HEK293T (cell line): ENCODE measurements at regions not wholly inside any gene's neighbourhood (a gene's known extent, or its start where the extent isn't known, plus 50 kb on each side); places are given as distances from the start of the nearest gene placed in this dataset.

Experiments
- ELF4 ChIP-seq: fragments of 450-650 bp; IDR thresholded peaks from 2 replicates; pipeline ENCODE4 v1.6.1; 2017; ENCODE audit warnings: antibody characterized with exemption
- FOXA1 ChIP-seq: fragments of 450-650 bp; IDR thresholded peaks from 2 replicates; pipeline ENCODE4 v1.6.1; 2016; ENCODE audit warnings: mild to moderate bottlenecking
- FOXK2 ChIP-seq: fragments of 450-650 bp; IDR thresholded peaks from 2 replicates; pipeline ENCODE4 v1.6.1; 2016; ENCODE audit warnings: mild to moderate bottlenecking
- FOXM1 ChIP-seq: fragments of 450-650 bp; IDR thresholded peaks from 2 replicates; pipeline ENCODE4 v1.6.1; 2017; ENCODE audit warnings: mild to moderate bottlenecking, borderline replicate concordance
- LEF1 ChIP-seq: fragments of 450-650 bp; IDR thresholded peaks from 2 replicates; pipeline ENCODE4 v1.6.1; 2017; ENCODE audit warnings: mild to moderate bottlenecking, borderline replicate concordance
- SUZ12 ChIP-seq: fragments of 450-650 bp; IDR thresholded peaks from 2 replicates; pipeline ENCODE4 v1.6.1; 2016; ENCODE audit warnings: mild to moderate bottlenecking
- TARDBP ChIP-seq: fragments of 450-650 bp; IDR thresholded peaks from 2 replicates; pipeline ENCODE4 v1.6.1; 2016
- ZNF384 ChIP-seq: fragments of 450-650 bp; IDR thresholded peaks from 2 replicates; pipeline ENCODE4 v1.6.1; 2016

DNA sequence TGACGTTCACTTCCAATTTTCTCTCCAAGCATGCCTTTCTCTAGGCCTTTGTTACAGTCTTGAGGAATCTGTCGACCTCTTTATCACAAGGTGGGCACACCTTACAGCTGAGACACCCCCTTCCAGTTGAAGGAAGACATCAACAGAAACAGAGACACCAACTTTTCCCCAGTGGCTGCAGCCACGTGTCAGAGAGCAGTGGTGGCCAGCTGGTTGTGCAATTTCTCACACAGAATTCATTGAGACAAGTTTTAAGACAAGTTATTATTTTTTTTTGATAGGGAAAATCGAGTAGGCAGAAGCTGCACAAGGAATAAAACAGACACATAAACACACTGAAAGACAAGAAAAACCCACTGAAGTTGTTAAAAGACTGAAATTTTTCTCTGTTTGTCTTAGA, 436.7 kb upstream of the MDFIC2 start:
- no peak for TF ChIP-seq ZNF384
- no peak for TF ChIP-seq FOXA1
- no peak for TF ChIP-seq ELF4
- no peak for TF ChIP-seq FOXM1
- TF ChIP-seq FOXK2, result no peak
- TF ChIP-seq LEF1, result no peak
- TF ChIP-seq TARDBP, result no peak
- TF ChIP-seq SUZ12, result no peak
